HK-2 (cell line): ENCODE measurements at regions not wholly inside any gene's neighbourhood (a gene's known extent, or its start where the extent isn't known, plus 50 kb on each side); places are given as distances from the start of the nearest gene placed in this dataset.

ENCODE experiments used
- DNase-seq: peaks from one replicate; pipeline ENCODE4 v3.0.0-alpha.2; 2018; ENCODE audit not compliant: unreplicated experiment

- DNase-seq: no peak
Measured at GRCh38 chr6:1482381-1483166, 93.2 kb downstream of the FOXF2 start.

- peak; percentile 7 for DNase-seq
Measured at GRCh38 chr6:1485678-1486077, 96.3 kb downstream of the FOXF2 start.

- no peak for DNase-seq
Measured at GRCh38 chr6:1486387-1486786, 97.0 kb downstream of the FOXF2 start.

GRCh38 chr6:1487239-1487638 is 97.9 kb downstream of the FOXF2 start:
- DNase-seq: no peak

- DNase-seq: no peak
Measured at GRCh38 chr6:1491025-1491424, 101.6 kb downstream of the FOXF2 start.

GRCh38 chr6:1491591-1492319 is 102.4 kb downstream of the FOXF2 start:
- no peak for DNase-seq

- no peak for DNase-seq
Measured at GRCh38 chr6:1494671-1495070, 105.3 kb downstream of the FOXF2 start.

- no peak for DNase-seq
Measured at GRCh38 chr6:1495344-1495743, 106.0 kb downstream of the FOXF2 start.

- DNase-seq: no peak
Measured at GRCh38 chr6:1496092-1496491, 106.7 kb downstream of the FOXF2 start.

GRCh38 chr6:1496836-1497760 is 107.7 kb downstream of the FOXF2 start:
- no peak for DNase-seq

- no peak for DNase-seq
Measured at GRCh38 chr6:1497761-1498105, 108.4 kb downstream of the FOXF2 start.

- DNase-seq: no peak
Measured at GRCh38 chr6:1498491-1499113, 109.2 kb downstream of the FOXF2 start.

- DNase-seq: no peak
Measured at GRCh38 chr6:1499777-1500176, 109.9 kb upstream of the FOXC1 start.

GRCh38 chr6:1500913-1501312 is 108.8 kb upstream of the FOXC1 start:
- no peak for DNase-seq

GRCh38 chr6:1502041-1502440 is 107.7 kb upstream of the FOXC1 start:
- DNase-seq: no peak

- DNase-seq: no peak
Measured at GRCh38 chr6:1503811-1504210, 105.9 kb upstream of the FOXC1 start.

- no peak for DNase-seq
Measured at GRCh38 chr6:1504465-1504864, 105.2 kb upstream of the FOXC1 start.

GRCh38 chr6:1507251-1507650 is 102.5 kb upstream of the FOXC1 start:
- DNase-seq: no peak

GRCh38 chr6:1509241-1509640 is 100.5 kb upstream of the FOXC1 start:
- DNase-seq: no peak

GRCh38 chr6:1510239-1510638 is 99.5 kb upstream of the FOXC1 start:
- no peak for DNase-seq

- no peak for DNase-seq
Measured at GRCh38 chr6:1513215-1513780, 96.4 kb upstream of the FOXC1 start.

GRCh38 chr6:1514078-1514477 is 95.6 kb upstream of the FOXC1 start:
- no peak for DNase-seq
